ENCODE measurements at regions not wholly inside any gene's neighbourhood (a gene's known extent, or its start where the extent isn't known, plus 50 kb on each side); places are given as distances from the start of the nearest gene placed in this dataset.
"Not testable (repeated sequence)": the region's sequence is repeated elsewhere in the genome, so short reads cannot be mapped to it uniquely, and the experiment has no call there.

- no peak for DNase-seq
Measured at GRCh38 chrX:115357326-115358120, 68.0 kb downstream of the LUZP4 start.

GRCh38 chrX:115359508-115359907 is 70.0 kb downstream of the LUZP4 start:
- not testable (repeated sequence) for DNase-seq

- no peak for DNase-seq
Measured at GRCh38 chrX:115360220-115360781, 70.8 kb downstream of the LUZP4 start.

- DNase-seq: no peak
Measured at GRCh38 chrX:115362334-115363095, 73.0 kb downstream of the LUZP4 start.

GRCh38 chrX:115363372-115363771 is 73.9 kb downstream of the LUZP4 start:
- peak; percentile 22 for DNase-seq

- no peak for DNase-seq
Measured at GRCh38 chrX:115363897-115364296, 74.4 kb downstream of the LUZP4 start.

GRCh38 chrX:115364670-115365069 is 75.2 kb downstream of the LUZP4 start:
- DNase-seq: peak; percentile 3

- DNase-seq: no peak
Measured at GRCh38 chrX:115366535-115366934, 77.0 kb downstream of the LUZP4 start.

- no peak for DNase-seq
Measured at GRCh38 chrX:115367455-115367854, 77.9 kb downstream of the LUZP4 start.

- no peak for DNase-seq
Measured at GRCh38 chrX:115367951-115368350, 78.4 kb downstream of the LUZP4 start.

GRCh38 chrX:115368876-115369275 is 79.4 kb downstream of the LUZP4 start:
- no peak for DNase-seq

GRCh38 chrX:115372152-115372551 is 82.6 kb downstream of the LUZP4 start:
- DNase-seq: no peak

GRCh38 chrX:115373308-115373707 is 83.8 kb downstream of the LUZP4 start:
- no peak for DNase-seq

GRCh38 chrX:115378471-115378870 is 89.0 kb downstream of the LUZP4 start:
- no peak for DNase-seq

- no peak for DNase-seq
Measured at GRCh38 chrX:115387327-115387726, 97.8 kb downstream of the LUZP4 start.

- no peak for DNase-seq
Measured at GRCh38 chrX:115388879-115389278, 99.4 kb downstream of the LUZP4 start.

- DNase-seq: no peak
Measured at GRCh38 chrX:115390078-115390477, 100.6 kb downstream of the LUZP4 start.

- no peak for DNase-seq
Measured at GRCh38 chrX:115392031-115392430, 102.5 kb downstream of the LUZP4 start.

- no peak for DNase-seq
Measured at GRCh38 chrX:115392871-115393270, 103.4 kb downstream of the LUZP4 start.

GRCh38 chrX:115393271-115393670 is 103.8 kb downstream of the LUZP4 start:
- DNase-seq: no peak

- DNase-seq: not testable (repeated sequence)
Measured at GRCh38 chrX:115394806-115395205, 105.3 kb downstream of the LUZP4 start.

- no peak for DNase-seq
Measured at GRCh38 chrX:115399306-115399705, 109.8 kb downstream of the LUZP4 start.

- no peak for DNase-seq
Measured at GRCh38 chrX:115400960-115401359, 111.4 kb downstream of the LUZP4 start.

GRCh38 chrX:115402299-115402698 is 112.8 kb downstream of the LUZP4 start:
- no peak for DNase-seq

Data from NCI-H345 (cell line).